Astrocyte of the spinal cord (primary cell): ENCODE measurements at regions not wholly inside any gene's neighbourhood (a gene's known extent, or its start where the extent isn't known, plus 50 kb on each side); places are given as distances from the start of the nearest gene placed in this dataset.

Experiments used
- DNase-seq: peaks from one replicate; pipeline ENCODE4 v3.0.0; 2011; ENCODE audit warnings: low read depth, low spot score
- H3K4me3 ChIP-seq: 2 replicates; pipeline ENCODE4 v1.5.1; 2011; ENCODE audit warnings: low read depth, mild to moderate bottlenecking, low read length, moderate library complexity
- in situ Hi-C: cut with HindIII; loops from 2 replicates; pipeline ENCODE4 v1.10.0; 2017; ENCODE audit warnings: low sequenced_read_pairs
- TF ChIP-seq, protein P1 (sequence below): IDR thresholded peaks from 2 replicates; pipeline ENCODE4 v1.5.1; 2012; ENCODE audit warnings: low read depth, mild to moderate bottlenecking, low read length, inconsistent platforms

DNA sequence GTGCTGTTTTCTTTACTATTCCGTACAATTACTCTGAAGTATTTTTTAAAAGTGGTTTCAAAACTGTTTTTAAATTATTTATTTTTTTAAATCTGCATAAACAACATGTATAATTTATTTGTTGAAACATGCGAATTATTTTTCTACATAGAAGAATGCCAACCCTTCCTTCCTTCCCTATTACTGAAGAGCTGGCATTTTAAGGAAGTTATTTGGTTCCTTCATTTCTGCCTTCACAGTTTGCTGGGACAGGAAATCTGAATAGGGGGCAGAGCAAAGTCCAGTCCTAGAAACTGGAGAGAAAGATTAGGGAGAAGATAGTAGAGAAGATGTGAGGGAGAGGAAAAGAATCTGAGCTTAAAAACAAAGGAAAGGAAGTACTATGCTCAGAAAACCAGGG, 146.7 kb upstream of the ACVR2A start:
- TF ChIP-seq, protein P1, sequence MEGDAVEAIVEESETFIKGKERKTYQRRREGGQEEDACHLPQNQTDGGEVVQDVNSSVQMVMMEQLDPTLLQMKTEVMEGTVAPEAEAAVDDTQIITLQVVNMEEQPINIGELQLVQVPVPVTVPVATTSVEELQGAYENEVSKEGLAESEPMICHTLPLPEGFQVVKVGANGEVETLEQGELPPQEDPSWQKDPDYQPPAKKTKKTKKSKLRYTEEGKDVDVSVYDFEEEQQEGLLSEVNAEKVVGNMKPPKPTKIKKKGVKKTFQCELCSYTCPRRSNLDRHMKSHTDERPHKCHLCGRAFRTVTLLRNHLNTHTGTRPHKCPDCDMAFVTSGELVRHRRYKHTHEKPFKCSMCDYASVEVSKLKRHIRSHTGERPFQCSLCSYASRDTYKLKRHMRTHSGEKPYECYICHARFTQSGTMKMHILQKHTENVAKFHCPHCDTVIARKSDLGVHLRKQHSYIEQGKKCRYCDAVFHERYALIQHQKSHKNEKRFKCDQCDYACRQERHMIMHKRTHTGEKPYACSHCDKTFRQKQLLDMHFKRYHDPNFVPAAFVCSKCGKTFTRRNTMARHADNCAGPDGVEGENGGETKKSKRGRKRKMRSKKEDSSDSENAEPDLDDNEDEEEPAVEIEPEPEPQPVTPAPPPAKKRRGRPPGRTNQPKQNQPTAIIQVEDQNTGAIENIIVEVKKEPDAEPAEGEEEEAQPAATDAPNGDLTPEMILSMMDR, result no peak
- DNase-seq, result no peak
- in situ Hi-C loops, result no loop called here
- H3K4me3 ChIP-seq, result no peak overlapping the region

DNA sequence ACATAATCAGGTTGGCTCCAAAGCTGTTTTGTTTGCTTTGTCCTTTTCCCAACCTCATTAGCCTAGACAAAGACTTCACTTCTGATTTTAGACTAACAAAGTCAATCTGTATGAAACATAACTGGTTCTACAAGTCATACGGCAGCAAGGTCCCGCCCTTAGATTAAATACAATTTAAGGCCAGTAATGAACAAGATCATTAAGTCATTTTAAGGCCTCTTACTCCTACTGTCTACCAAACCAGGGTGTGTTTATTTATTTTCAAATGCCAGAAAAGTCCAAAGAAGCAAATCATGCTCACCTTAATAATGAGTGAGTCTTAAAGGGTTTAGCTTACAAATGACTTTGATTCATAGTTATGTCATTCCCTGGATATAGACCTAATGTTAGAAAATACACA, 148.4 kb upstream of the ACVR2A start:
- no peak overlapping the region for H3K4me3 ChIP-seq
- no peak for DNase-seq
- TF ChIP-seq, protein P1, result no peak
- in situ Hi-C loops, result no loop called here

DNA sequence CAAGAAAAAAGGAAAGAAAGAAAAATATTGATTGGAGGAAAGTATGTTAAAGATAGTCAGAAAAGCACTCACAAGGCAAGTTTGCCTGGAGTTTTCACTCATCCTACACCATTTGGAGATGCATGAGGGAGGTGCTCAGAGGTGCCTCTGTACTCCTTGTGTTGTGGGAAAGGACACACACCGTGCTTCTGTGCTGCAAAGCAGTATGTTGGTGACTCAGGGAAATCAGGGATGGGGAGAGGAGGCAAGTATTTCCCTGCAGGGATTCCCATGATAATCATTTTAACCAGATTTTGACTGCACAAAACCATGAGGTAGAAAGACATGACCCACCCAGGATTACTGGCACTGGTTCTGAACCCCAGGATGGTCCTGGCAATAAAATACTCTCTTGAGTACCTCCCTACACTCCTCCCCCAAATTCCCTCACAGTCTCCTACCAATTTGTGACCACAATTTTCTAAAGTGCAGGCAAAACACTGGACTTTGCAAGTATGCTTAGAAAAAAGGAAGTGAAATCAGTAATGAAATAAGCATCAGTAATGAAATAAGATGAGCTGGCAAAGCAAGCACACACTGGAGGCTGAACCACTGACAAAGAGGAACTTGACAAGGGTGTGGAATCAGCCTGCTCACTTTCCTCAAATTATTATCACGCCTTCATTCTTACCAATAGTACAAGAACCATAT, 155.5 kb upstream of the ACVR2A start:
- H3K4me3 ChIP-seq, result no peak overlapping the region
- in situ Hi-C loops, result no loop called here
- DNase-seq, result no peak
- TF ChIP-seq, protein P1, result no peak

DNA sequence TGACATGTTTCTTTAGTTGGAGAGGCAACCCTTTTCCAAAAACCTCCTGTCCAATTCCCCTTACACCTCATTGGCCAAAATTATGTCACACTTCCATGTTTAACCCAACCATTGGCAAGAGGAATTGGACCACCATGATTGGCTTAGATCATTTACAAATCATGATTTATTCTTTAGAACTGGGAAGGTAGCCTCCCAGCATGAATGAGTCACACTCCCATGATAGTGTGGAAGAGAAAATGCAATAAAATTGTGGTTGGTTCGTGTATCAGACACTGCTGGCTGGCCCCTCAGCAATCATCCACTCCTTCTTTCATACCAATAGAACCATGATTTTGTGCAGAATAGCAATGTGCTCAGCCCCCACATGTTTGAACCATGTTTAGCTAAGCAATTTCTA, 156.6 kb upstream of the ACVR2A start:
- no peak overlapping the region for H3K4me3 ChIP-seq
- TF ChIP-seq, protein P1, result no peak
- in situ Hi-C loops, result no loop called here
- DNase-seq, result no peak

DNA sequence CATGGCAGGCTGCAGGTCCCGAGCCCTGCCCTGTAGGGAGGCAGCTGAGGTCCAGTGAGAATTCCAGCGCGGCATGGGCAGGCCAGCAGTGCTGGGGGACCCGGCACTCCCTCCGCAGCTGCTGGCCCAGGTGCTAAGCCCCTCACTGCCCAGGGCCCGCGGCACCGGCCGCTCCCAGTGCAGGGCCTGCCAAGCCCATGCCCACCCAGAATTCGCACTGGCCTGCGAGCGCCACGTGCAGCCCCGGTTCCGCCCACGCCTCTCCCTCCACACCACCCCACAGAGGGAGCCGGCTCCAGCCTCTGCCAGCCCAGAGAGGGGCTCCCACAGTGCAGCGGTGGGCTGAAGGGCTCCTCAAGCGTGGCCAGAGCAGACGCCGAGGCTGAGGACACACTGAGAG, 158.5 kb upstream of the ACVR2A start:
- TF ChIP-seq, protein P1, result no peak
- no peak overlapping the region for H3K4me3 ChIP-seq
- no peak for DNase-seq
- in situ Hi-C loops, result no loop called here

DNA sequence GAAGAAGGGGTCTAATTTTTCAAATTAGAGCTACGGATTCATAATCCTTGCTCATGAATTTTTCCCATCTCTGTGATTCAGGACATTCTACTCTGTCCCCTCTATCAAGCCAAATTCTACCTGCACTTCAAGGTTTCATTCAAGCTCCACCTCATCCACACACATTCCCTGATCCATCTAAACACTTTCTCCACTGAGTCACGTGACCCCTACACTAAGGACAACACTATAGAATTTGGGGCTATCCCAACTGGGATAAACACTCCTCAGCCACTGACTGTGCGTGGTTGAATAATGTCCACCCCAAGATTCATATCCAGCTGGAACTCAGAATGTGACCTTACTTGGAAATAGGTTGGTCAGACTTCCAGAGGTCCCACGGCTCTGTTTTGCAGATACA, 159.9 kb upstream of the ACVR2A start:
- H3K4me3 ChIP-seq, result no peak overlapping the region
- TF ChIP-seq, protein P1, result no peak
- in situ Hi-C loops, result no loop called here
- DNase-seq, result no peak

DNA sequence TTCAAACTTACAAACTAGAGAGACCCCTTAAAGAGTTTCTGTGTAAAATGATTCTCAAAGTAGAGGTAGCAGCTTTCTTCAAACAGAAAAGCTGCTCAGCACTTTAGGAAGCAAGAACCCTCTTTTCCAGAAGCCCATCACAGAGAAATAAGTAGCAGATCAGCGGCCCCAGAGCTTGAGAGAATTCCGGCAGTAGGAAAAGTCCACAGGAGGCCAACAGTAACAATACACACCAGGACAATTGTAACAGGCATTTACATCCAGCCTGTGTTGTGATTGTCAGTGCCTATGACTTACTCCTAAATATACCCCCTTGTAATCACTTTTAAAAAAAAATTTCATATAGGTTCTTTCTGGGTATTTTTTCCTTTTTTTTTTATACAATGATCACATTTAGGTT, 161.4 kb upstream of the ACVR2A start:
- DNase-seq, result no peak
- TF ChIP-seq, protein P1, result no peak
- in situ Hi-C loops, result no loop called here

More for the DNA sequence above, 161.4 kb upstream of the ACVR2A start:
- no peak overlapping the region for H3K4me3 ChIP-seq
